ENCODE measurements at regions not wholly inside any gene's neighbourhood (a gene's known extent, or its start where the extent isn't known, plus 50 kb on each side); places are given as distances from the start of the nearest gene placed in this dataset.

- DNase-seq = no peak
- ATAC-seq (ENCODE audit: low read depth in 2 of 2) = no peak
- H3K27ac Mint-ChIP-seq = no peak overlapping the region
- H3K27me3 Mint-ChIP-seq = no peaks in the 10 kb centered on the region
- H3K36me3 Mint-ChIP-seq = peaks cover 9 to 10% of the 10 kb centered on the region in 2 donors
- H3K9me3 Mint-ChIP-seq = peaks cover 0 to 12% (median 8%) of the 10 kb centered on the region in 7 donors
- no peaks in the 10 kb centered on the region for H3K4me1 Mint-ChIP-seq
- no peak overlapping the region for H3K4me3 Mint-ChIP-seq
Observed at GRCh38 chr7:33706771-33707200, 198.6 kb upstream of the BMPER start.

- no peaks in the 10 kb centered on the region for H3K4me1 Mint-ChIP-seq
- no peaks in the 10 kb centered on the region for H3K27me3 Mint-ChIP-seq
- ATAC-seq (ENCODE audit: low read depth in 2 of 2) (no peak), DNase-seq (no peak)
- no peak overlapping the region for H3K27ac Mint-ChIP-seq
- peaks cover 3 to 4% of the 10 kb centered on the region in 2 donors for H3K36me3 Mint-ChIP-seq
- peaks cover 0 to 6% (median 2%) of the 10 kb centered on the region in 7 donors for H3K9me3 Mint-ChIP-seq
- H3K4me3 Mint-ChIP-seq = no peak overlapping the region
Observed at GRCh38 chr7:33707427-33707826, 197.9 kb upstream of the BMPER start.

GRCh38 chr7:33710608-33711007, 194.7 kb upstream of the BMPER start:
- DNase-seq = no peak
- H3K27ac Mint-ChIP-seq = no peak overlapping the region
- no peak overlapping the region for H3K4me3 Mint-ChIP-seq
- peaks cover 4 to 16% (median 15%) of the 10 kb centered on the region in 3 donors for H3K27me3 Mint-ChIP-seq
- no peaks in the 10 kb centered on the region for H3K4me1 Mint-ChIP-seq
- no peak for ATAC-seq (ENCODE audit: low read depth in 2 of 2)
- H3K36me3 Mint-ChIP-seq = peaks cover 5 to 10% of the 10 kb centered on the region in 2 donors
- peaks cover 0 to 4% (median 0%) of the 10 kb centered on the region in 7 donors for H3K9me3 Mint-ChIP-seq

GRCh38 chr7:33711231-33712019, 193.9 kb upstream of the BMPER start:
- H3K27me3 Mint-ChIP-seq = peaks cover 4 to 17% (median 17%) of the 10 kb centered on the region in 3 donors
- H3K9me3 Mint-ChIP-seq = peaks cover 0 to 4% (median 0%) of the 10 kb centered on the region in 7 donors
- H3K36me3 Mint-ChIP-seq = peaks cover 5 to 10% of the 10 kb centered on the region in 2 donors
- no peak overlapping the region for H3K4me3 Mint-ChIP-seq
- no peaks in the 10 kb centered on the region for H3K4me1 Mint-ChIP-seq
- DNase-seq (no peak), ATAC-seq (ENCODE audit: low read depth in 2 of 2) (no peak)
- H3K27ac Mint-ChIP-seq = no peak overlapping the region

GRCh38 chr7:33712020-33712414, 193.3 kb upstream of the BMPER start:
- DNase-seq (no peak), ATAC-seq (ENCODE audit: low read depth in 2 of 2) (no peak)
- Mint-ChIP-seq H3K4me1 (no peaks in the 10 kb centered on the region), H3K36me3 (peaks cover 5 to 10% of the 10 kb centered on the region in 2 donors), H3K27ac (no peak overlapping the region), H3K9me3 (peaks cover 0 to 4% (median 0%) of the 10 kb centered on the region in 7 donors), H3K4me3 (no peak overlapping the region), H3K27me3 (peaks cover 4 to 17% (median 17%) of the 10 kb centered on the region in 3 donors)

- no peak overlapping the region for H3K27ac Mint-ChIP-seq
Observed at GRCh38 chr7:33714208-33714607, 191.1 kb upstream of the BMPER start.

GRCh38 chr7:33716581-33717477, 188.5 kb upstream of the BMPER start:
- DNase-seq (no peak), ATAC-seq (ENCODE audit: low read depth in 2 of 2) (no peak)
- H3K4me3 Mint-ChIP-seq = no peak overlapping the region
- H3K9me3 Mint-ChIP-seq = peaks cover 0 to 4% (median 0%) of the 10 kb centered on the region in 7 donors
- peaks cover 5 to 10% of the 10 kb centered on the region in 2 donors for H3K36me3 Mint-ChIP-seq
- H3K27ac Mint-ChIP-seq = no peak overlapping the region
- H3K27me3 Mint-ChIP-seq = peaks cover 4 to 17% (median 17%) of the 10 kb centered on the region in 3 donors
- H3K4me1 Mint-ChIP-seq = no peaks in the 10 kb centered on the region

More at GRCh38 chr7:33714208-33714607, 191.1 kb upstream of the BMPER start:
- Mint-ChIP-seq H3K4me1 (no peaks in the 10 kb centered on the region), H3K4me3 (no peak overlapping the region), H3K9me3 (peaks cover 0 to 4% (median 0%) of the 10 kb centered on the region in 7 donors), H3K27me3 (peaks cover 4 to 17% (median 17%) of the 10 kb centered on the region in 3 donors), H3K36me3 (peaks cover 5 to 10% of the 10 kb centered on the region in 2 donors)
- ATAC-seq (ENCODE audit: low read depth in 2 of 2) (no peak), DNase-seq (no peak)

GRCh38 chr7:33719059-33719581, 186.2 kb upstream of the BMPER start:
- DNase-seq (no peak), ATAC-seq (ENCODE audit: low read depth in 2 of 2) (no peak)
- Mint-ChIP-seq H3K4me3 (no peak overlapping the region), H3K27me3 (peaks cover 4 to 17% (median 16%) of the 10 kb centered on the region in 3 donors), H3K27ac (no peak overlapping the region), H3K9me3 (peaks cover 0 to 4% (median 0%) of the 10 kb centered on the region in 7 donors), H3K4me1 (no peaks in the 10 kb centered on the region), H3K36me3 (peaks cover 5 to 10% of the 10 kb centered on the region in 2 donors)

- Mint-ChIP-seq H3K4me3 (no peak overlapping the region), H3K4me1 (no peaks in the 10 kb centered on the region), H3K27me3 (peaks cover 0 to 6% (median 6%) of the 10 kb centered on the region in 3 donors), H3K9me3 (peaks cover 0 to under 1% (median 0%) of the 10 kb centered on the region in 7 donors), H3K27ac (no peak overlapping the region), H3K36me3 (peaks cover 2 to 4% of the 10 kb centered on the region in 2 donors)
- no peak for ATAC-seq (ENCODE audit: low read depth in 2 of 2)
- DNase-seq = no peak
Observed at GRCh38 chr7:33720139-33720538, 185.2 kb upstream of the BMPER start.

GRCh38 chr7:33720870-33721269, 184.5 kb upstream of the BMPER start:
- no peak for DNase-seq
- Mint-ChIP-seq H3K27ac (no peak overlapping the region), H3K36me3 (no peaks in the 10 kb centered on the region), H3K27me3 (no peaks in the 10 kb centered on the region), H3K4me1 (no peaks in the 10 kb centered on the region), H3K4me3 (no peak overlapping the region), H3K9me3 (no peaks in the 10 kb centered on the region)
- no peak for ATAC-seq (ENCODE audit: low read depth in 2 of 2)

- peaks cover 0 to 5% of the 10 kb centered on the region in 2 donors for H3K36me3 Mint-ChIP-seq
- H3K9me3 Mint-ChIP-seq = no peaks in the 10 kb centered on the region
- H3K4me1 Mint-ChIP-seq = no peaks in the 10 kb centered on the region
- H3K27me3 Mint-ChIP-seq = peaks cover 0 to 4% (median 0%) of the 10 kb centered on the region in 3 donors
- H3K4me3 Mint-ChIP-seq = no peak overlapping the region
- DNase-seq (no peak), ATAC-seq (ENCODE audit: low read depth in 2 of 2) (no peak)
- peak overlapping the region in 1 of 6 donors; percentile 79 for H3K27ac Mint-ChIP-seq
Observed at GRCh38 chr7:33721895-33722294, 183.4 kb upstream of the BMPER start.

- Mint-ChIP-seq H3K4me3 (no peak overlapping the region), H3K9me3 (no peaks in the 10 kb centered on the region), H3K27me3 (peaks cover 0 to 5% (median 0%) of the 10 kb centered on the region in 3 donors), H3K4me1 (no peaks in the 10 kb centered on the region), H3K27ac (no peak overlapping the region), H3K36me3 (peaks cover 0 to 6% of the 10 kb centered on the region in 2 donors)
- DNase-seq = no peak
- ATAC-seq (ENCODE audit: low read depth in 2 of 2) = no peak
Observed at GRCh38 chr7:33722383-33723101, 182.8 kb upstream of the BMPER start.

- no peak overlapping the region for H3K27ac Mint-ChIP-seq
- H3K27me3 Mint-ChIP-seq = peaks cover 0 to 5% (median 0%) of the 10 kb centered on the region in 3 donors
- H3K36me3 Mint-ChIP-seq = peaks cover 0 to 6% of the 10 kb centered on the region in 2 donors
- H3K4me1 Mint-ChIP-seq = no peaks in the 10 kb centered on the region
- H3K9me3 Mint-ChIP-seq = no peaks in the 10 kb centered on the region
- DNase-seq = no peak
- ATAC-seq (ENCODE audit: low read depth in 2 of 2) = no peak
- no peak overlapping the region for H3K4me3 Mint-ChIP-seq
Observed at GRCh38 chr7:33724201-33724600, 181.1 kb upstream of the BMPER start.

All from naive B cell (primary cell).